ENCODE measurements at regions not wholly inside any gene's neighbourhood (a gene's known extent, or its start where the extent isn't known, plus 50 kb on each side); places are given as distances from the start of the nearest gene placed in this dataset.

- ChIA-PET CTCF (no interaction called here), POLR2A (no interaction called here)
- H3K27me3 Mint-ChIP-seq (ENCODE audit: low read depth), result no peaks in the 10 kb centered on the region
- no peak overlapping the region for H3K27ac Mint-ChIP-seq
- no peak for DNase-seq (ENCODE audit: low spot score)
- no peak overlapping the region for H3K4me3 Mint-ChIP-seq
- H3K4me1 Mint-ChIP-seq, result peaks cover 22% of the 10 kb centered on the region
- no peaks in the 10 kb centered on the region for H3K36me3 Mint-ChIP-seq
- TF ChIP-seq ARID4B (CRISPR knock-in tag; IDR thresholded peaks at IDR 0.05; ENCODE audit: borderline replicate concordance) (no peak), HMGA2 (CRISPR knock-in tag; IDR thresholded peaks at IDR 0.05) (no peak), IRF1 (CRISPR knock-in tag; IDR thresholded peaks at IDR 0.05) (no peak)
- H3K9me3 Mint-ChIP-seq, result no peaks in the 10 kb centered on the region
- no peak for ATAC-seq
These were observed 156.4 kb downstream of the PTGER3 start for GRCh38 chr1:70891051-70891843.

DNA sequence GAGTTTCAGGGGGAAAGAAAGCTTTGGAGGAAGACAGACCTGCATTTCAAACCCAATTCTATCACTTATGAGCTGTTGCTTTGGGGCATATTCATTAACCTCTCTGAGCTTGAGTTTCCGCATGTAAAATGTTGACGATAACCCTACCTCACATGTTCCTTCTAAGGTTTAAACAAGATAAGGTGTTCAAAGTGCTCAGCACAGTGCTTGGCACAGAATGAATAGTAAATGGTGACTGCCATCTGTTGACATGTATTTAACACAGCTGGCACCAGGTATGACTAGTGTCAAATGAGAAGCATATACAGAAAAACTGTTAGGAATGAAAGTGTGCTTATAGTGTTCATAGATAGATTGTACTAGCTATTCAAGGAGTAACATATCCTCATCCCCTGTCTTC lies 155.5 kb downstream of the PTGER3 start:
- Mint-ChIP-seq H3K27me3 (ENCODE audit: low read depth) (no peaks in the 10 kb centered on the region), H3K36me3 (no peaks in the 10 kb centered on the region), H3K4me1 (peaks cover 31% of the 10 kb centered on the region), H3K9me3 (no peaks in the 10 kb centered on the region), H3K27ac (no peak overlapping the region), H3K4me3 (no peak overlapping the region)
- DNase-seq (ENCODE audit: low spot score), result no peak
- CTCF ChIA-PET, result no interaction called here
- TF ChIP-seq ARID4B (CRISPR knock-in tag; IDR thresholded peaks at IDR 0.05; ENCODE audit: borderline replicate concordance) (no peak), TP53 (CRISPR knock-in tag; IDR thresholded peaks at IDR 0.05) (no peak), FOXJ3 (CRISPR knock-in tag; IDR thresholded peaks at IDR 0.05; ENCODE audit: borderline replicate concordance) (no peak)
- TF ChIP-seq, protein P1, sequence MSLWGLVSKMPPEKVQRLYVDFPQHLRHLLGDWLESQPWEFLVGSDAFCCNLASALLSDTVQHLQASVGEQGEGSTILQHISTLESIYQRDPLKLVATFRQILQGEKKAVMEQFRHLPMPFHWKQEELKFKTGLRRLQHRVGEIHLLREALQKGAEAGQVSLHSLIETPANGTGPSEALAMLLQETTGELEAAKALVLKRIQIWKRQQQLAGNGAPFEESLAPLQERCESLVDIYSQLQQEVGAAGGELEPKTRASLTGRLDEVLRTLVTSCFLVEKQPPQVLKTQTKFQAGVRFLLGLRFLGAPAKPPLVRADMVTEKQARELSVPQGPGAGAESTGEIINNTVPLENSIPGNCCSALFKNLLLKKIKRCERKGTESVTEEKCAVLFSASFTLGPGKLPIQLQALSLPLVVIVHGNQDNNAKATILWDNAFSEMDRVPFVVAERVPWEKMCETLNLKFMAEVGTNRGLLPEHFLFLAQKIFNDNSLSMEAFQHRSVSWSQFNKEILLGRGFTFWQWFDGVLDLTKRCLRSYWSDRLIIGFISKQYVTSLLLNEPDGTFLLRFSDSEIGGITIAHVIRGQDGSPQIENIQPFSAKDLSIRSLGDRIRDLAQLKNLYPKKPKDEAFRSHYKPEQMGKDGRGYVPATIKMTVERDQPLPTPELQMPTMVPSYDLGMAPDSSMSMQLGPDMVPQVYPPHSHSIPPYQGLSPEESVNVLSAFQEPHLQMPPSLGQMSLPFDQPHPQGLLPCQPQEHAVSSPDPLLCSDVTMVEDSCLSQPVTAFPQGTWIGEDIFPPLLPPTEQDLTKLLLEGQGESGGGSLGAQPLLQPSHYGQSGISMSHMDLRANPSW (CRISPR knock-in tag; conservative IDR thresholded peaks at IDR 0.05; ENCODE audit: low read depth), result no peak
- TF ChIP-seq, protein P2, sequence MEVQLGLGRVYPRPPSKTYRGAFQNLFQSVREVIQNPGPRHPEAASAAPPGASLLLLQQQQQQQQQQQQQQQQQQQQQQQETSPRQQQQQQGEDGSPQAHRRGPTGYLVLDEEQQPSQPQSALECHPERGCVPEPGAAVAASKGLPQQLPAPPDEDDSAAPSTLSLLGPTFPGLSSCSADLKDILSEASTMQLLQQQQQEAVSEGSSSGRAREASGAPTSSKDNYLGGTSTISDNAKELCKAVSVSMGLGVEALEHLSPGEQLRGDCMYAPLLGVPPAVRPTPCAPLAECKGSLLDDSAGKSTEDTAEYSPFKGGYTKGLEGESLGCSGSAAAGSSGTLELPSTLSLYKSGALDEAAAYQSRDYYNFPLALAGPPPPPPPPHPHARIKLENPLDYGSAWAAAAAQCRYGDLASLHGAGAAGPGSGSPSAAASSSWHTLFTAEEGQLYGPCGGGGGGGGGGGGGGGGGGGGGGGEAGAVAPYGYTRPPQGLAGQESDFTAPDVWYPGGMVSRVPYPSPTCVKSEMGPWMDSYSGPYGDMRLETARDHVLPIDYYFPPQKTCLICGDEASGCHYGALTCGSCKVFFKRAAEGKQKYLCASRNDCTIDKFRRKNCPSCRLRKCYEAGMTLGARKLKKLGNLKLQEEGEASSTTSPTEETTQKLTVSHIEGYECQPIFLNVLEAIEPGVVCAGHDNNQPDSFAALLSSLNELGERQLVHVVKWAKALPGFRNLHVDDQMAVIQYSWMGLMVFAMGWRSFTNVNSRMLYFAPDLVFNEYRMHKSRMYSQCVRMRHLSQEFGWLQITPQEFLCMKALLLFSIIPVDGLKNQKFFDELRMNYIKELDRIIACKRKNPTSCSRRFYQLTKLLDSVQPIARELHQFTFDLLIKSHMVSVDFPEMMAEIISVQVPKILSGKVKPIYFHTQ (CRISPR knock-in tag; IDR thresholded peaks at IDR 0.05), result no peak
- POLR2A ChIA-PET, result no interaction called here
- ATAC-seq, result no peak

Measured in WTC11 (cell line).